ENCODE measurements at regions not wholly inside any gene's neighbourhood (a gene's known extent, or its start where the extent isn't known, plus 50 kb on each side); places are given as distances from the start of the nearest gene placed in this dataset.
"Not testable (repeated sequence)": the region's sequence is repeated elsewhere in the genome, so short reads cannot be mapped to it uniquely, and the experiment has no call there.

GRCh38 chr20:22734946-22735647 is 150.7 kb upstream of the FOXA2 start:
- DNase-seq (ENCODE audit: low read depth, low spot score) = not testable (repeated sequence)

GRCh38 chr20:22740829-22741228 is 156.5 kb upstream of the FOXA2 start:
- DNase-seq (ENCODE audit: low read depth, low spot score) = no peak

- DNase-seq (ENCODE audit: low read depth, low spot score) = no peak
Observed at GRCh38 chr20:22744341-22745193, 160.2 kb upstream of the FOXA2 start.

GRCh38 chr20:22745194-22745500 is 160.8 kb upstream of the FOXA2 start:
- DNase-seq (ENCODE audit: low read depth, low spot score) = no peak

- DNase-seq (ENCODE audit: low read depth, low spot score) = no peak
Observed at GRCh38 chr20:22746957-22747356, 162.6 kb upstream of the FOXA2 start.

GRCh38 chr20:22752324-22752723 is 168.0 kb upstream of the FOXA2 start:
- DNase-seq (ENCODE audit: low read depth, low spot score) = no peak

GRCh38 chr20:22757424-22758183 is 173.2 kb upstream of the FOXA2 start:
- DNase-seq (ENCODE audit: low read depth, low spot score) = no peak

- no peak for DNase-seq (ENCODE audit: low read depth, low spot score)
Observed at GRCh38 chr20:22758815-22759214, 174.4 kb upstream of the FOXA2 start.

GRCh38 chr20:22762576-22763256 is 178.3 kb upstream of the FOXA2 start:
- no peak for DNase-seq (ENCODE audit: low read depth, low spot score)

GRCh38 chr20:22763257-22763906 is 179.0 kb upstream of the FOXA2 start:
- no peak for DNase-seq (ENCODE audit: low read depth, low spot score)

GRCh38 chr20:22768266-22769178 is 184.2 kb upstream of the FOXA2 start:
- DNase-seq (ENCODE audit: low read depth, low spot score) = no peak

- DNase-seq (ENCODE audit: low read depth, low spot score) = no peak
Observed at GRCh38 chr20:22770241-22770800, 185.9 kb upstream of the FOXA2 start.

- DNase-seq (ENCODE audit: low read depth, low spot score) = no peak
Observed at GRCh38 chr20:22771706-22772105, 187.3 kb upstream of the FOXA2 start.

- DNase-seq (ENCODE audit: low read depth, low spot score) = no peak
Observed at GRCh38 chr20:22773344-22773743, 189.0 kb upstream of the FOXA2 start.

GRCh38 chr20:22775256-22775655 is 190.9 kb upstream of the FOXA2 start:
- no peak for DNase-seq (ENCODE audit: low read depth, low spot score)

GRCh38 chr20:22775671-22776139 is 191.3 kb upstream of the FOXA2 start:
- no peak for DNase-seq (ENCODE audit: low read depth, low spot score)

- no peak for DNase-seq (ENCODE audit: low read depth, low spot score)
Observed at GRCh38 chr20:22776369-22776768, 192.0 kb upstream of the FOXA2 start.

GRCh38 chr20:22779878-22780277 is 195.5 kb upstream of the FOXA2 start:
- DNase-seq (ENCODE audit: low read depth, low spot score) = no peak

- DNase-seq (ENCODE audit: low read depth, low spot score) = no peak
Observed at GRCh38 chr20:22781869-22782268, 197.5 kb upstream of the FOXA2 start.

- DNase-seq (ENCODE audit: low read depth, low spot score) = no peak
Observed at GRCh38 chr20:22789676-22790075, 205.3 kb upstream of the FOXA2 start.

Data from iPS DF 19.7 (cell line).